SK-N-SH treated with all-trans-retinoic acid at 6 μM for 48 hours (cell line): ENCODE measurements at regions not wholly inside any gene's neighbourhood (a gene's known extent, or its start where the extent isn't known, plus 50 kb on each side); places are given as distances from the start of the nearest gene placed in this dataset.

Source experiments
- ARNTL ChIP-seq: fragments of 450-650 bp; formaldehyde crosslinking; IDR thresholded peaks from 2 replicates; pipeline ENCODE4 v1.5.0; 2020; ENCODE audit warnings: low read depth, mild to moderate bottlenecking, moderate library complexity, borderline replicate concordance
- ISL1 ChIP-seq: fragments of 250-450 bp; sonication (Bioruptor Pico); IDR thresholded peaks from 2 replicates; pipeline ENCODE4 v2.1.2; 2022; ENCODE audit warnings: mild to moderate bottlenecking, moderate library complexity
- PPARA ChIP-seq: fragments of 250-450 bp; sonication (Bioruptor Pico); IDR thresholded peaks from 2 replicates; pipeline ENCODE4 v1.5.0; 2020; ENCODE audit warnings: mild to moderate bottlenecking, borderline replicate concordance
- RARB ChIP-seq: fragments of 250-450 bp; sonication (Bioruptor Pico); IDR thresholded peaks from 2 replicates; pipeline ENCODE4 v1.8.0; 2021; ENCODE audit warnings: mild to moderate bottlenecking, moderate library complexity
- ZFP30 ChIP-seq: fragments of 450-650 bp; formaldehyde crosslinking; IDR thresholded peaks from 2 replicates; pipeline ENCODE4 v1.5.0; 2022; ENCODE audit warnings: mild to moderate bottlenecking, moderate library complexity
- ZNF70 ChIP-seq: fragments of 450-650 bp; formaldehyde crosslinking; IDR thresholded peaks from 2 replicates; pipeline ENCODE4 v1.5.0; 2020; ENCODE audit warnings: mild to moderate bottlenecking, moderate library complexity
- TF ChIP-seq, protein P1 (sequence below): fragments of 250-450 bp; sonication (Bioruptor Pico); IDR thresholded peaks from 2 replicates; pipeline ENCODE4 v1.5.0; 2020; ENCODE audit warnings: mild to moderate bottlenecking, moderate library complexity
- TF ChIP-seq, protein P2 (sequence below): fragments of 250-450 bp; sonication (Bioruptor Pico); IDR thresholded peaks from 2 replicates; pipeline ENCODE4 v1.8.0; 2020; ENCODE audit warnings: mild to moderate bottlenecking, moderate library complexity, borderline replicate concordance

DNA sequence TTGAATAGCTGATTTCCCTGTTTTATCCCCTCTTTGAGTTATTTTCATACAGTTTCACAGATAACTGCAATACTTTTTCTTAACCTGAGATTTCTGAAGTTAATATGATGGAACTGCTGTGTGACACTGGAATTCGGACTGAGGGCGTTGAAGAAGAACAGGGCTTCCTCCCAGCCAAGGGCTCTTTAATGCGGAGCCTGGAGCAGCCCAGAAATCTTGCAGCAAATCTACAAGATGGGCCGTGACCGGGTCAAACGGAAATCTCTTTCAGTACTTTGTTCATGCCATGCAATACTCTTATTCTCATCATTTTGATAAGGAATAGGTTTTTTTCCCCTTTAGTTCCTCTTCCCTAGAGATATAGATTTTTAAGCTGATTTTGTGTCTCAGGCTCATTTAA, 236.8 kb upstream of the IRX4 start:
- no peak for TF ChIP-seq ARNTL (CRISPR knock-in tag)
- TF ChIP-seq RARB (CRISPR knock-in tag), result no peak
- TF ChIP-seq ZFP30 (CRISPR knock-in tag), result no peak
- no peak for TF ChIP-seq ISL1 (CRISPR knock-in tag)
- no peak for TF ChIP-seq ZNF70 (CRISPR knock-in tag)
- no peak for TF ChIP-seq PPARA (CRISPR knock-in tag)
- TF ChIP-seq, protein P1, sequence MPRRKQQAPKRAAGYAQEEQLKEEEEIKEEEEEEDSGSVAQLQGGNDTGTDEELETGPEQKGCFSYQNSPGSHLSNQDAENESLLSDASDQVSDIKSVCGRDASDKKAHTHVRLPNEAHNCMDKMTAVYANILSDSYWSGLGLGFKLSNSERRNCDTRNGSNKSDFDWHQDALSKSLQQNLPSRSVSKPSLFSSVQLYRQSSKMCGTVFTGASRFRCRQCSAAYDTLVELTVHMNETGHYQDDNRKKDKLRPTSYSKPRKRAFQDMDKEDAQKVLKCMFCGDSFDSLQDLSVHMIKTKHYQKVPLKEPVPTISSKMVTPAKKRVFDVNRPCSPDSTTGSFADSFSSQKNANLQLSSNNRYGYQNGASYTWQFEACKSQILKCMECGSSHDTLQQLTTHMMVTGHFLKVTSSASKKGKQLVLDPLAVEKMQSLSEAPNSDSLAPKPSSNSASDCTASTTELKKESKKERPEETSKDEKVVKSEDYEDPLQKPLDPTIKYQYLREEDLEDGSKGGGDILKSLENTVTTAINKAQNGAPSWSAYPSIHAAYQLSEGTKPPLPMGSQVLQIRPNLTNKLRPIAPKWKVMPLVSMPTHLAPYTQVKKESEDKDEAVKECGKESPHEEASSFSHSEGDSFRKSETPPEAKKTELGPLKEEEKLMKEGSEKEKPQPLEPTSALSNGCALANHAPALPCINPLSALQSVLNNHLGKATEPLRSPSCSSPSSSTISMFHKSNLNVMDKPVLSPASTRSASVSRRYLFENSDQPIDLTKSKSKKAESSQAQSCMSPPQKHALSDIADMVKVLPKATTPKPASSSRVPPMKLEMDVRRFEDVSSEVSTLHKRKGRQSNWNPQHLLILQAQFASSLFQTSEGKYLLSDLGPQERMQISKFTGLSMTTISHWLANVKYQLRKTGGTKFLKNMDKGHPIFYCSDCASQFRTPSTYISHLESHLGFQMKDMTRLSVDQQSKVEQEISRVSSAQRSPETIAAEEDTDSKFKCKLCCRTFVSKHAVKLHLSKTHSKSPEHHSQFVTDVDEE, result no peak
- TF ChIP-seq, protein P2, sequence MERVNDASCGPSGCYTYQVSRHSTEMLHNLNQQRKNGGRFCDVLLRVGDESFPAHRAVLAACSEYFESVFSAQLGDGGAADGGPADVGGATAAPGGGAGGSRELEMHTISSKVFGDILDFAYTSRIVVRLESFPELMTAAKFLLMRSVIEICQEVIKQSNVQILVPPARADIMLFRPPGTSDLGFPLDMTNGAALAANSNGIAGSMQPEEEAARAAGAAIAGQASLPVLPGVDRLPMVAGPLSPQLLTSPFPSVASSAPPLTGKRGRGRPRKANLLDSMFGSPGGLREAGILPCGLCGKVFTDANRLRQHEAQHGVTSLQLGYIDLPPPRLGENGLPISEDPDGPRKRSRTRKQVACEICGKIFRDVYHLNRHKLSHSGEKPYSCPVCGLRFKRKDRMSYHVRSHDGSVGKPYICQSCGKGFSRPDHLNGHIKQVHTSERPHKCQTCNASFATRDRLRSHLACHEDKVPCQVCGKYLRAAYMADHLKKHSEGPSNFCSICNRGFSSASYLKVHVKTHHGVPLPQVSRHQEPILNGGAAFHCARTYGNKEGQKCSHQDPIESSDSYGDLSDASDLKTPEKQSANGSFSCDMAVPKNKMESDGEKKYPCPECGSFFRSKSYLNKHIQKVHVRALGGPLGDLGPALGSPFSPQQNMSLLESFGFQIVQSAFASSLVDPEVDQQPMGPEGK (CRISPR knock-in tag), result no peak
